AG04449 (cell line): ENCODE measurements at regions not wholly inside any gene's neighbourhood (a gene's known extent, or its start where the extent isn't known, plus 50 kb on each side); places are given as distances from the start of the nearest gene placed in this dataset.

Experiments used
- CTCF ChIA-PET: fragments of 350-600 bp; formaldehyde crosslinking; extraction: SDS; loops from one replicate; lab custom pipeline; 2021; ENCODE audit warnings: antibody characterized with exemption; lab: Yijun Ruan, JAX
- POLR2A ChIA-PET: fragments of 400-600, 350-600 bp; formaldehyde crosslinking; extraction: SDS; loops from one replicate; lab custom pipeline; 2020; ENCODE audit warnings: antibody characterized with exemption, inconsistent platforms; lab: Yijun Ruan, JAX
- DNase-seq: peaks from one replicate; pipeline ENCODE4 v3.0.0-alpha.2; 2010; ENCODE audit warnings: low read depth, low spot score
- H3K4me3 ChIP-seq: 2 replicates; pipeline ENCODE4 v1.5.1; 2011; ENCODE audit warnings: low read depth, mild to moderate bottlenecking, control low read depth, low read length
- CTCF ChIP-seq: IDR thresholded peaks from one replicate; pipeline ENCODE4 v1.5.1; 2011; ENCODE audit warnings: mild to moderate bottlenecking, moderate library complexity, low read length, control low read depth, inconsistent platforms; ENCODE audit not compliant: insufficient read depth; ENCODE audit errors: missing control alignments

- CTCF ChIA-PET: no interaction called here
- DNase-seq: no peak
- POLR2A ChIA-PET: no interaction called here
- H3K4me3 ChIP-seq: no peak overlapping the region
- TF ChIP-seq CTCF: no peak
Measured at GRCh38 chr14:71290301-71290700, 383.0 kb downstream of the PCNX1 start.

- no peak for TF ChIP-seq CTCF
- no peak overlapping the region for H3K4me3 ChIP-seq
- peak; percentile 23 for DNase-seq
- CTCF ChIA-PET: interaction anchor here (1.2 kb wide), 2 partner anchors 15 to 28 kb away, joined by 3 read pairs; no protein-coding TSS in a partner anchor
- POLR2A ChIA-PET: no interaction called here
Measured at GRCh38 chr14:71290960-71291466, 383.8 kb downstream of the PCNX1 start.

- DNase-seq: no peak
- no peak overlapping the region for H3K4me3 ChIP-seq
- CTCF ChIA-PET: no interaction called here
- POLR2A ChIA-PET: no interaction called here
- TF ChIP-seq CTCF: no peak
Measured at GRCh38 chr14:71296184-71296583, 388.9 kb downstream of the PCNX1 start.

GRCh38 chr14:71300566-71301330 lies 393.5 kb downstream of the PCNX1 start:
- peak; percentile 45 for DNase-seq
- no peak overlapping the region for H3K4me3 ChIP-seq
- no peak for TF ChIP-seq CTCF
- ChIA-PET CTCF (interaction anchor here (1.1 kb wide), 2 partner anchors 10 to 11 kb away, joined by 3 to 4 read pairs; no protein-coding TSS in a partner anchor), POLR2A (no interaction called here)

- TF ChIP-seq CTCF: no peak
- no peak for DNase-seq
- ChIA-PET POLR2A (no interaction called here), CTCF (interaction anchor here (1.1 kb wide), 1 partner anchor 9 kb away, joined by 4 read pairs; no protein-coding TSS in a partner anchor)
- no peak overlapping the region for H3K4me3 ChIP-seq
Measured at GRCh38 chr14:71301611-71302010, 394.4 kb downstream of the PCNX1 start.

GRCh38 chr14:71304690-71305089 lies 397.4 kb downstream of the PCNX1 start:
- DNase-seq: no peak
- ChIA-PET POLR2A (no interaction called here), CTCF (no interaction called here)
- no peak for TF ChIP-seq CTCF
- no peak overlapping the region for H3K4me3 ChIP-seq
